NCI-H82 treated with DMSO at 0.1 percent for 48 hours (cell line): ENCODE measurements at regions not wholly inside any gene's neighbourhood (a gene's known extent, or its start where the extent isn't known, plus 50 kb on each side); places are given as distances from the start of the nearest gene placed in this dataset.

Experiments
- DNase-seq: peaks from one replicate; lab custom pipeline; 2025; ENCODE audit not compliant: unreplicated experiment; lab: John Stamatoyannopoulos, UW

DNA sequence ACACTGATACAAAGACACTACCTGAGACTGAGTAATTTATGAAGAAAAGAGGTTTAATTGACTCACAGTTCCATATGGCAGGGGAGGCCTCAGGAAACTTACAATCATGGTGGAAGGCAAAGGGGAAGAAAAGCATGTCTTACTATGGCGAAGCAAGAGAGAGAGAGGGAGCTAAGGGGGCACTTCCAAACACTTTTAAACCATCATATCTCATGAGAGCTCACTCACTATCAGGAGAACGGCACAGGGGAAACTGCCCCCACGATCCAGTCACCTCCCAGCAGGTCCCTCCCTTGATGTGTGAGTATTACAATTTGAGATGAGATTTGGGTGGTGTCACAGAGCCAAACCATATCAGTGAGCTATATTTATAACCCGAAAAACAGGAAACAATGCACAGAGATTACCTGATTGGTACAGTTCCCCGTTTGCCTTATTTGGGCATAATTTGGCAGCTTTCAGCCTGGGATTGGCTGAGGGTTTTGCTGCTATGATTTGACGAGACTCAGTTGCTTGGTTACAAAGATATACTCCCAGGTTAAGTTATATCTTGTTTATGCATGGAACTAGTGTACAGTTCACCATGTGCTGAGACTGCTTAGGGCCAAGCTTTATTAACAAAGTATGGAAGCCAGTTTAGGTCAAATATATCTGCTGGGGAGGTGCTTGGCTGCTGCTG, 184.2 kb downstream of the NR2F2 start:
- DNase-seq = no peak

- no peak for DNase-seq
Observed at GRCh38 chr15:96515371-96515770, 184.9 kb downstream of the NR2F2 start.

- no peak for DNase-seq
Observed at GRCh38 chr15:96521386-96521785, 190.9 kb downstream of the NR2F2 start.

GRCh38 chr15:96524676-96525417, 194.3 kb downstream of the NR2F2 start:
- DNase-seq = no peak

DNA sequence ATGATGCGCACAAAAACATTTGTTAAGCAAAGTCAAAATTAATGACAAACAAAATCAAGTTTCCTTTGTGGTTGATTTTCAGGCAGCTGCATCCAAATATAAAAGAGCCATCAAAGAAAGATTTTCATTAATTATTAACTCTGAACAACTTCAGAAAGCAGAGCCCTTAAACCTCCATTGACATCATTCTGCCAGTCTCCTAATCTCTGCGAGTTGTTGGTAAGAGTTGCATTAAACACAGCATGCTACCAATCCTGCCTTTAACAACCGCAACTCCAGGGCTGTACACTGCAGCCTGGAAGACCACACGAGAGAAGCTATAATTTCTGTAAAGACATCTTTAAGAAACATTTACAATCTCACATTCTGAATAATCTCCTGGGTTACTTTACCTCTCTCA, 204.6 kb downstream of the NR2F2 start:
- DNase-seq = no peak

GRCh38 chr15:96538491-96538890, 208.0 kb downstream of the NR2F2 start:
- DNase-seq = peak; percentile 26

- no peak for DNase-seq
Observed at GRCh38 chr15:96540283-96540682, 209.8 kb downstream of the NR2F2 start.

GRCh38 chr15:96542130-96542770, 211.8 kb downstream of the NR2F2 start:
- DNase-seq = no peak

- DNase-seq = no peak
Observed at GRCh38 chr15:96544162-96544756, 213.8 kb downstream of the NR2F2 start.

GRCh38 chr15:96549136-96549535, 218.6 kb downstream of the NR2F2 start:
- no peak for DNase-seq

DNA sequence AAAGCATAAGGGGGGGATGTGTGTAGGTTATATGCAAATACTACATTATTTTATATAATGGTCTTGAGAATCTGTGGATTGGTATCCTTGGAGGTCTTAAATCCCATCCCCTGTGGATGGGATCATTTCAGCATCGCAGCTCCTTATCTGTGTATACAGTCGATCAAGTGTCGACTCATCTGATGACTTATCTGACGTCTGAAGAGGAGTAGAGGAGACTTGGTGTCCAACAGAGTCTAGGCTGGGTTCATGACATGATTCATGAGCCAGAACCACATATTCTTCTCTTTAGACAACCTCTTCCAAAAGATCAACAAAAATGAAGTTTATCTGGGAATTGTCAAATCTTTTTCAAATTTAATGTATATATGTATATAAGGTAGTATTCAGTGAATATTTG, 220.7 kb downstream of the NR2F2 start:
- no peak for DNase-seq

DNA sequence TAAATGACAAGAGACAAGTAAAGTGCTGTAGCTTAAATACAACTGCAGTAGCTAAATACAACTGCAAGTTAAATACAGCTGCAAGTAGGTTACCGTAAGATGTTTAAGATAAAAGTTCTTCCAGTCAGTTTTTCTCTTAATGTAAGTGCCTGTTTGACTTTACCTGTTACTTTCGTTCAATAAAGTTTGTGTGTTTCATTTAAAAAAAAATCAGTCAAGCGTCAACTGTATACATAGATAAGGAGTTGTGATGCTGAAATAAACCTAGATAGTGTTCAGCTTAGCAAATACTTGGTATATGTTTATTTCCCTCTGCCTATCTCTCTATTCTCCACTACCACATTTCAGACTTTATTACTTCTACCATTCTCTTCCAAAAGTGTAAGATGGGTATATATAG, 221.2 kb downstream of the NR2F2 start:
- no peak for DNase-seq

GRCh38 chr15:96553006-96553405, 222.5 kb downstream of the NR2F2 start:
- no peak for DNase-seq

DNA sequence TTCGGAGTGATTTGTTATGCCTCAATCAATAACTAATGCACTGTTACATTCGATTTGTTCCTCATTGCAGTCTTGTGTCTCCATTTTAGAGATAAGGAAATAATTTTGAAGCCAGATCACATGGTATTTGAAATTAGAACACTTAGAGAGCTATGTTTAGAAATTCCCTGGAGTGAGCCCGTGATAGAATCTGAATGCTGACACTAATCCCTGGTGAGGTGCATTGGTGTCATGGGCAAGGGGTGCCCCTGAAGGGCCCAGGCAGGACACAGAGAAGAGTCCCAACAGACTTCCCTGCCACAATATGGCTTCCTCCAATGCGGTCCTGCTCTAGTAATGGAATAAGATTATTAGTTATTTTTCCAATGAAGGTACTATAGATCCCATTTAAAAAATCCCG, 223.0 kb downstream of the NR2F2 start:
- DNase-seq = no peak

DNA sequence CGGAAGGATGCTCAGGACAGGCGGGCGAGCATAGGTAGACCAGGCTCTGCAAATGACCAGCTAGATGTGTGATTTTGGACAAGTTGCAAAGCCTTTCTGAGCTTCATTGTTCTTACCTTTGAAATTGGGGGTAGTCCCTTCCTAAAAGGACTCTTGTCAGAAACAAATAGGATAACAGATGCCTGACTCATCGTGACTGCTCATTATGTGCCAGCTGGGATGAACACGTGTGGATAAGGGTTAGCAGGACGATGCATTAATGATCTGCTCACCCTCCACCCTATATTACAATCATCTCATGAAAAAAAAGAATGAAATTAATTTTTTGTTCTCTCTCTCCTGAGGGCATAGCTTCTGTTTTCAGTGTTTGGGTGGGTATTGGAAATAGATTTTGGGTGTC, 223.4 kb downstream of the NR2F2 start:
- no peak for DNase-seq

GRCh38 chr15:96554541-96554940, 224.0 kb downstream of the NR2F2 start:
- no peak for DNase-seq

GRCh38 chr15:96559087-96559486, 228.6 kb downstream of the NR2F2 start:
- no peak for DNase-seq

- DNase-seq = no peak
Observed at GRCh38 chr15:96559631-96560030, 229.1 kb downstream of the NR2F2 start.

- no peak for DNase-seq
Observed at GRCh38 chr15:96560246-96560895, 229.9 kb downstream of the NR2F2 start.

DNA sequence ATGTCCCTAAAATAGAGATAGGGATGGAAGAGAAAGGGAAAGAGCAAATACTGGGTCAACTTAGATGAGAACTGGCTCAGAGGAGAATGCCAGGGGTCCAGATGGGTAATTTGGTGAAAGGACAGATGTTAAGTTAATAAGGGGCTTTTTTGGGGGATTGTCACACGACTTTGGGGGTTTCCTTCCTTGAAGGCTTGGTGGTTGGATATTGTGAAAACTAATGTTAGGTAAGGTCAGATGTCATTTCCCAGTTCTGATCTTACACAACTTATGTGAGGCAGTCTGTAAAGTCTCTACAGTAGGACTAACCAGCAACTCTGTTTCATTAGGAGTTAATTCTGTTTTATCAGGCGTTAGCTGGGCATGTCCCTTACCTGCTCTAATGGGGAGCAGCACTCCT, 231.1 kb downstream of the NR2F2 start:
- DNase-seq = no peak

DNA sequence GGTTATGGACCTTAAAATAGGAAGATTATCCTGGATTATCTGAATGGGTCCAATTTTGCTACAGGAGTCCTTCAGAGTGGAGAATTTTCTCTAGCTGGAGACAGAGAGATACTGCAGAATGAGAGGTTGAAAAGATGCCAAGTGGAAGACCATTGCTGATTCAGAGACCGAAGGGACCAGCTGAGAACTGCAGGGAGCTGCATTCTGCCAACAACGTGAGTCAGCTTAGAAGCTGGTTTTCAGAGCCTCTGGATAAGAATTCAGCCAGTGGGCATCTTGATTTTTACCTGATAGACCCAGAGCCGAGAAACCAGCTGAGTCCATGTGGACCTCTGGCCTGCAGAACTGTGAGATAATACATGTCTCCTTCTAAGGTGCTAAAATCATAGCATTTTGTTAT, 234.0 kb downstream of the NR2F2 start:
- DNase-seq = no peak
